Keratinocyte (primary cell): ENCODE measurements at regions not wholly inside any gene's neighbourhood (a gene's known extent, or its start where the extent isn't known, plus 50 kb on each side); places are given as distances from the start of the nearest gene placed in this dataset.

Experiments used
- DNase-seq: peaks from one replicate; pipeline ENCODE4 v3.0.0-alpha.2; 2011; ENCODE audit warnings: low read depth, missing footprints, low spot score
- FAIRE-seq: peaks from 2 replicates; lab custom pipeline; 2011; peaks lifted over from hg19 to GRCh38; lab: Jason Lieb, UNC
- H2AFZ ChIP-seq: 2 replicates; pipeline ENCODE4 v1.6.0; 2012; ENCODE audit warnings: low read length, control low read depth, inconsistent platforms; ENCODE audit not compliant: control insufficient read depth
- H3K27ac ChIP-seq: 2 replicates; pipeline ENCODE4 v1.5.1; 2011; ENCODE audit warnings: low read length; ENCODE audit not compliant: control insufficient read depth, insufficient read depth
- H3K27me3 ChIP-seq: 3 replicates; pipeline ENCODE4 v1.6.0; 2011; ENCODE audit warnings: low read length; ENCODE audit not compliant: control insufficient read depth, insufficient read depth; ENCODE audit errors: extremely low read depth
- H3K36me3 ChIP-seq, 2 experiments: 2 replicates in 1 of 2; 3 replicates in 1 of 2; pipeline ENCODE4 v1.5.1; 2011; ENCODE audit warnings: low read length in 2 of 2, mild to moderate bottlenecking in 1 of 2; ENCODE audit not compliant: control insufficient read depth in 2 of 2, insufficient read depth in 2 of 2; ENCODE audit errors: extremely low read depth in 1 of 2
- H3K4me1 ChIP-seq: 3 replicates; pipeline ENCODE4 v1.5.1; 2011; ENCODE audit warnings: low read length; ENCODE audit not compliant: control insufficient read depth, insufficient read depth; ENCODE audit errors: extremely low read depth
- H3K4me2 ChIP-seq: 3 replicates; pipeline ENCODE4 v1.6.0; 2011; ENCODE audit warnings: low read depth, low read length; ENCODE audit not compliant: control insufficient read depth, insufficient read depth; ENCODE audit errors: extremely low read depth
- H3K4me3 ChIP-seq, 3 experiments: fragments of 200-600 bp in 1 of 3; sonication (generic) in 1 of 3; 2 replicates in 2 of 3; 3 replicates in 1 of 3; pipeline ENCODE4 v1.5.1; 2011 to 2016; ENCODE audit warnings: low read length in 3 of 3, mild to moderate bottlenecking in 3 of 3, control low read depth in 2 of 3, inconsistent platforms in 1 of 3, low read depth in 1 of 3, mixed read lengths in 1 of 3, mixed run types in 1 of 3, moderate library complexity in 1 of 3; ENCODE audit not compliant: control insufficient read depth in 2 of 3, insufficient read depth in 2 of 3; ENCODE audit errors: extremely low read depth in 1 of 3
- H3K79me2 ChIP-seq: 2 replicates; pipeline ENCODE4 v1.6.0; 2012; ENCODE audit warnings: low read length; ENCODE audit not compliant: control insufficient read depth, insufficient read depth
- H3K9ac ChIP-seq: 3 replicates; pipeline ENCODE4 v1.6.0; 2011; ENCODE audit warnings: low read length; ENCODE audit not compliant: control insufficient read depth, insufficient read depth; ENCODE audit errors: extremely low read depth
- H3K9me1 ChIP-seq: 3 replicates; pipeline ENCODE4 v1.6.0; 2011; ENCODE audit warnings: low read length; ENCODE audit not compliant: control insufficient read depth, insufficient read depth; ENCODE audit errors: extremely low read depth
- H3K9me3 ChIP-seq: 2 replicates; pipeline ENCODE4 v1.5.1; 2012; ENCODE audit warnings: low read depth, low read length; ENCODE audit not compliant: control insufficient read depth
- H4K20me1 ChIP-seq: 3 replicates; pipeline ENCODE4 v1.6.0; 2011; ENCODE audit warnings: low read length; ENCODE audit not compliant: control insufficient read depth, insufficient read depth; ENCODE audit errors: extremely low read depth
- CTCF ChIP-seq, 3 experiments: IDR thresholded peaks in 1 of 3; conservative IDR thresholded peaks in 1 of 3; optimal IDR thresholded peaks in 1 of 3; 2 replicates in 2 of 3; 3 replicates in 1 of 3; pipeline versions ENCODE3 to v1.5.1; 2011; ENCODE audit warnings: low read length in 3 of 3, mild to moderate bottlenecking in 3 of 3, moderate library complexity in 2 of 3, control low read depth in 1 of 3, inconsistent platforms in 1 of 3; ENCODE audit not compliant: insufficient read depth in 2 of 3; ENCODE audit errors: extremely low read depth in 1 of 3
- EZH2 ChIP-seq: IDR thresholded peaks from one replicate; pipeline ENCODE4 v1.6.1; 2012; ENCODE audit warnings: inconsistent platforms, mild to moderate bottlenecking, low read length, moderate library complexity
- dilution Hi-C: fragments of 300-500 bp; cut with MboI; formaldehyde crosslinking; loops from one replicate; pipeline ENCODE4 v1.7.0; 2020; ENCODE audit warnings: low sequenced_read_pairs; ENCODE audit not compliant: extremely low pct_ligation_motif_present

GRCh38 chr2:215758691-215759090, 254.7 kb downstream of the MREG start:
- no peak overlapping the region for H3K9ac ChIP-seq
- no peak overlapping the region for H2AFZ ChIP-seq
- H3K4me3 ChIP-seq: no peak overlapping the region
- no peaks in the 10 kb centered on the region for H3K9me1 ChIP-seq
- no peak overlapping the region for H3K4me2 ChIP-seq
- H3K27me3 ChIP-seq: no peaks in the 10 kb centered on the region
- dilution Hi-C loops: no loop called here
- H3K79me2 ChIP-seq: no peaks in the 10 kb centered on the region
- no peaks in the 10 kb centered on the region for H4K20me1 ChIP-seq
- H3K27ac ChIP-seq: no peak overlapping the region
- H3K4me1 ChIP-seq: no peaks in the 10 kb centered on the region
- no peaks in the 10 kb centered on the region for H3K9me3 ChIP-seq
- DNase-seq: no peak
- no peak for FAIRE-seq
- H3K36me3 ChIP-seq: no peaks in the 10 kb centered on the region
- TF ChIP-seq EZH2: no peak
- no peak for TF ChIP-seq CTCF (optimal IDR thresholded peaks at IDR 0.05 in 1 of 3, IDR thresholded peaks at IDR 0.05 in 1 of 3, conservative IDR thresholded peaks at IDR 0.05 in 1 of 3; ENCODE audit: extremely low read depth in 1 of 3, insufficient read depth in 2 of 3, low read length in 3 of 3)

GRCh38 chr2:215756346-215756730, 257.0 kb downstream of the MREG start:
- Histone ChIP-seq H3K27me3 (no peaks in the 10 kb centered on the region), H3K79me2 (no peaks in the 10 kb centered on the region), H3K4me3 (no peak overlapping the region), H4K20me1 (no peaks in the 10 kb centered on the region), H2AFZ (no peak overlapping the region), H3K27ac (no peak overlapping the region), H3K4me2 (no peak overlapping the region), H3K9me1 (no peaks in the 10 kb centered on the region), H3K36me3 (no peaks in the 10 kb centered on the region), H3K9me3 (no peaks in the 10 kb centered on the region), H3K4me1 (no peaks in the 10 kb centered on the region), H3K9ac (no peak overlapping the region)
- DNase-seq (no peak), FAIRE-seq (no peak)
- TF ChIP-seq CTCF (optimal IDR thresholded peaks at IDR 0.05 in 1 of 3, IDR thresholded peaks at IDR 0.05 in 1 of 3, conservative IDR thresholded peaks at IDR 0.05 in 1 of 3; ENCODE audit: extremely low read depth in 1 of 3, insufficient read depth in 2 of 3, low read length in 3 of 3): no peak
- no peak for TF ChIP-seq EZH2
- dilution Hi-C loops: no loop called here
